Activated CD8-positive, alpha-beta T cell treated with anti-CD3 and anti-CD28 coated beads for 36 hours (primary cell): ENCODE measurements at regions not wholly inside any gene's neighbourhood (a gene's known extent, or its start where the extent isn't known, plus 50 kb on each side); places are given as distances from the start of the nearest gene placed in this dataset.

Source experiments
- ATAC-seq: fragments of 200-7000 bp; cut with Tn5 transposase; one replicate; pipeline ENCODE4 v1.10.0; 2021; ENCODE audit warnings: mild to moderate bottlenecking, moderate library complexity
- CTCF ChIA-PET: fragments of 350-600 bp; sonication (Branson Sonifier 250); formaldehyde crosslinking; loops from one replicate; lab custom pipeline; 2021; ENCODE audit warnings: antibody characterized with exemption; lab: Charles Lee
- POLR2A ChIA-PET: fragments of 350-600 bp; sonication (Branson Sonifier 250); formaldehyde crosslinking; loops from one replicate; lab custom pipeline; 2021; ENCODE audit warnings: antibody characterized with exemption; lab: Charles Lee
- DNase-seq: peaks from one replicate; pipeline ENCODE4 v3.0.0-alpha.2; 2020
- H3K27ac Mint-ChIP-seq: one replicate; pipeline ENCODE4 v1.8.0; 2021; ENCODE audit warnings: mild to moderate bottlenecking, mixed read lengths
- H3K27me3 Mint-ChIP-seq: one replicate; pipeline ENCODE4 v1.8.0; 2021; ENCODE audit warnings: mixed read lengths
- H3K36me3 Mint-ChIP-seq: one replicate; pipeline ENCODE4 v1.8.0; 2021; ENCODE audit warnings: low read depth, mixed read lengths
- H3K4me1 Mint-ChIP-seq: one replicate; pipeline ENCODE4 v1.8.0; 2021; ENCODE audit warnings: low read depth, mixed read lengths
- H3K4me3 Mint-ChIP-seq: one replicate; pipeline ENCODE4 v1.8.0; 2021; ENCODE audit warnings: mild to moderate bottlenecking, moderate library complexity, mixed read lengths
- H3K9me3 Mint-ChIP-seq: one replicate; pipeline ENCODE4 v1.8.0; 2021; ENCODE audit warnings: mixed read lengths
- intact Hi-C: fragments of 100-400 bp; cut with micrococcal nuclease; formaldehyde crosslinking; loops from one replicate; pipeline ENCODE4 v1.10.0; 2022
- TF ChIP-seq, protein P1 (sequence below): fragments of 200-600 bp; IDR thresholded peaks from one replicate; pipeline ENCODE4 v1.8.0; 2022; ENCODE audit warnings: antibody characterized with exemption, mild to moderate bottlenecking

GRCh38 chr6:113524826-113525225 lies 332.3 kb upstream of the MARCKS start:
- POLR2A ChIA-PET, result no interaction called here
- no peaks in the 10 kb centered on the region for H3K9me3 Mint-ChIP-seq
- intact Hi-C loops, result no loop called here

GRCh38 chr6:113526553-113526952 lies 330.6 kb upstream of the MARCKS start:
- CTCF ChIA-PET, result no interaction called here
- TF ChIP-seq, protein P1, sequence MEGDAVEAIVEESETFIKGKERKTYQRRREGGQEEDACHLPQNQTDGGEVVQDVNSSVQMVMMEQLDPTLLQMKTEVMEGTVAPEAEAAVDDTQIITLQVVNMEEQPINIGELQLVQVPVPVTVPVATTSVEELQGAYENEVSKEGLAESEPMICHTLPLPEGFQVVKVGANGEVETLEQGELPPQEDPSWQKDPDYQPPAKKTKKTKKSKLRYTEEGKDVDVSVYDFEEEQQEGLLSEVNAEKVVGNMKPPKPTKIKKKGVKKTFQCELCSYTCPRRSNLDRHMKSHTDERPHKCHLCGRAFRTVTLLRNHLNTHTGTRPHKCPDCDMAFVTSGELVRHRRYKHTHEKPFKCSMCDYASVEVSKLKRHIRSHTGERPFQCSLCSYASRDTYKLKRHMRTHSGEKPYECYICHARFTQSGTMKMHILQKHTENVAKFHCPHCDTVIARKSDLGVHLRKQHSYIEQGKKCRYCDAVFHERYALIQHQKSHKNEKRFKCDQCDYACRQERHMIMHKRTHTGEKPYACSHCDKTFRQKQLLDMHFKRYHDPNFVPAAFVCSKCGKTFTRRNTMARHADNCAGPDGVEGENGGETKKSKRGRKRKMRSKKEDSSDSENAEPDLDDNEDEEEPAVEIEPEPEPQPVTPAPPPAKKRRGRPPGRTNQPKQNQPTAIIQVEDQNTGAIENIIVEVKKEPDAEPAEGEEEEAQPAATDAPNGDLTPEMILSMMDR, result no peak
- intact Hi-C loops, result no loop called here
- no peak for DNase-seq
- Mint-ChIP-seq H3K27me3 (no peaks in the 10 kb centered on the region), H3K4me1 (no peaks in the 10 kb centered on the region), H3K9me3 (no peaks in the 10 kb centered on the region), H3K36me3 (no peaks in the 10 kb centered on the region), H3K4me3 (no peak overlapping the region), H3K27ac (no peak overlapping the region)
- POLR2A ChIA-PET, result no interaction called here
- no peak for ATAC-seq

More at GRCh38 chr6:113524826-113525225, 332.3 kb upstream of the MARCKS start:
- Mint-ChIP-seq H3K4me1 (no peaks in the 10 kb centered on the region), H3K27me3 (no peaks in the 10 kb centered on the region), H3K4me3 (no peak overlapping the region), H3K36me3 (no peaks in the 10 kb centered on the region), H3K27ac (no peak overlapping the region)
- no peak for ATAC-seq
- CTCF ChIA-PET, result no interaction called here
- no peak for DNase-seq
- TF ChIP-seq, protein P1, result no peak

DNA sequence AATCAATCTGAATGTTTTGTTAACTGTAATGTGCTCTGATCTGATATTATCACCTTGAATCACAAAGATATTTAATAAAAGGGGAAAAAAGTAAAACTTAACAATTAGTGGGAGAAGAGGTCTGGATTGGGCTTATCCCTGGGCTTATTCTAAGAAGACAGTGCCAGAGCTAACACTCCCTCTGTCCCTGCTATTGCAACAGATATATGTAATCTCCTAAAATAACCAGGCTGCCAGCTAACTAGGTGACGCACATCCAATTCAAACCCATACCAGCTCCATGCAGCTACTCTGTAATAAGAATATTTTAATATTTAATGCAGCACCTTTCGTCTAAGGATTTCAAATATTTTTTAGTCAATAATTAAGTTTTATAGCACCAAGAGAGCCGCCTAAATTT lies 330.1 kb upstream of the MARCKS start:
- no peak overlapping the region for H3K27ac Mint-ChIP-seq
- H3K36me3 Mint-ChIP-seq, result no peaks in the 10 kb centered on the region
- no peaks in the 10 kb centered on the region for H3K27me3 Mint-ChIP-seq
- no peaks in the 10 kb centered on the region for H3K4me1 Mint-ChIP-seq
- no peak overlapping the region for H3K4me3 Mint-ChIP-seq
- no peak for DNase-seq
- ChIA-PET POLR2A (no interaction called here), CTCF (no interaction called here)
- intact Hi-C loops, result no loop called here
- ATAC-seq, result no peak
- H3K9me3 Mint-ChIP-seq, result no peaks in the 10 kb centered on the region
- TF ChIP-seq, protein P1, result no peak

- H3K4me1 Mint-ChIP-seq, result no peaks in the 10 kb centered on the region
- H3K36me3 Mint-ChIP-seq, result no peaks in the 10 kb centered on the region
These were observed 329.0 kb upstream of the MARCKS start for GRCh38 chr6:113528111-113528510.

GRCh38 chr6:113529196-113529595 lies 327.9 kb upstream of the MARCKS start:
- no peak for DNase-seq
- Mint-ChIP-seq H3K36me3 (no peaks in the 10 kb centered on the region), H3K4me1 (no peaks in the 10 kb centered on the region), H3K27me3 (no peaks in the 10 kb centered on the region), H3K9me3 (no peaks in the 10 kb centered on the region), H3K4me3 (no peak overlapping the region), H3K27ac (no peak overlapping the region)
- intact Hi-C loops, result no loop called here
- TF ChIP-seq, protein P1, result no peak
- CTCF ChIA-PET, result no interaction called here
- no peak for ATAC-seq
- POLR2A ChIA-PET, result no interaction called here

More at GRCh38 chr6:113528111-113528510, 329.0 kb upstream of the MARCKS start:
- intact Hi-C loops, result no loop called here
- ChIA-PET CTCF (no interaction called here), POLR2A (no interaction called here)
- DNase-seq (no peak), ATAC-seq (no peak)
- H3K9me3 Mint-ChIP-seq, result no peaks in the 10 kb centered on the region
- no peaks in the 10 kb centered on the region for H3K27me3 Mint-ChIP-seq
- no peak overlapping the region for H3K27ac Mint-ChIP-seq
- TF ChIP-seq, protein P1, result no peak
- H3K4me3 Mint-ChIP-seq, result no peak overlapping the region
